Activated naive CD4-positive, alpha-beta T cell treated with anti-CD3 and anti-CD28 coated beads, Interleukin-2, amount 50 U/mL, for 16 hours (primary cell): ENCODE measurements at regions not wholly inside any gene's neighbourhood (a gene's known extent, or its start where the extent isn't known, plus 50 kb on each side); places are given as distances from the start of the nearest gene placed in this dataset.
"Not testable (repeated sequence)": the region's sequence is repeated elsewhere in the genome, so short reads cannot be mapped to it uniquely, and the experiment has no call there.

Experiments
- DNase-seq: peaks from one replicate; pipeline ENCODE4 v3.0.0-alpha.2; 2020

DNA sequence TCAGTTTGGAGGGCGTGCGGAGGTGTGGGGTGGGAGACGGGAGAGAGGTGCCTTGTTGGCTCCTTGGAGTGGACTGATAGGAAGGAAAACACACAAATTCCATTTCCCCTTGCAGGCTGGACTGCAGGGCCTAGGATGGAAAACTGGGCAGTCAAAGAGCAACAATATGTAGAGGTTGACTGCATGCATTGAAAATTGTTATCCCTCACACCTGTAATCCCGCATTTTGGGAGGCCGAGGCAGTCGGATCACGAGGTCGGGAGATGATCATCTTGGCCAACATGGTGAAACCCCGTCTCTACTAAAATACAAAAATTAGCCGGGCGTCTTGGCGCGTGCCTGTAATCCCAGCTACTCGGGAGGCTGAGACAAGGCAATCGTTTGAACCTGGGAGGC lies 128.2 kb downstream of the PPIAL4G start:
- DNase-seq = no peak

DNA sequence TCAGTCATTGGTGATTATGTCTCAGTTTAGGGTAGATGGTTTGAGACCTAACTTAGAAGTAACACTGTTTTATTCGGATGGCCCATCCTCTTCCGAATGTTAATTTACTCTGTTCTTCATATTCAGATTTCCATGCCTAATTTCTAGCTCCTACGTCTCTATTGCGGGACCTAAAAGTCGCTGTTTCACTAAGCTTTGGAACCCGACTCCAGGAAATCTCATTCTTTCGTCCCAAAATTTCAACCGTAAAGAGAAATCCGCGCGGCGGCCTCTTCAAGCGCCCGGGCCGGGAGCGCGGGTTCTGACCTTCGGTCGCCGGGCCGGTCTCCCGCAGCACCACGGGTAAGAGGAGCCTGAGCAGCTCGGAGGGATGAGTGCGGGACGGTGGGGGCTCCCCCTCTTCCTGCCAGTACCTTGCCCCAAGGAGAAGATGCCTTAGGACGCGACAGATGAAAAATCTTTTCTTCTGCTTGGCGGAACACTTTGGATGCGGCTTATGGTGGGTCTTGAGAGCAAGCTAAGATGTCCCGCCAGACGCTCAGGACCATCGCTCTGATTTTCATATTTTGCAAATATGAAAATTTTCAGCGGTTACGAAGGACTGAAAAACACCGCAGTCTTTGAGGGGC lies 128.7 kb downstream of the PPIAL4G start:
- DNase-seq = no peak

GRCh38 chr1:148353461-148354283 lies 129.4 kb downstream of the PPIAL4G start:
- no peak for DNase-seq

DNA sequence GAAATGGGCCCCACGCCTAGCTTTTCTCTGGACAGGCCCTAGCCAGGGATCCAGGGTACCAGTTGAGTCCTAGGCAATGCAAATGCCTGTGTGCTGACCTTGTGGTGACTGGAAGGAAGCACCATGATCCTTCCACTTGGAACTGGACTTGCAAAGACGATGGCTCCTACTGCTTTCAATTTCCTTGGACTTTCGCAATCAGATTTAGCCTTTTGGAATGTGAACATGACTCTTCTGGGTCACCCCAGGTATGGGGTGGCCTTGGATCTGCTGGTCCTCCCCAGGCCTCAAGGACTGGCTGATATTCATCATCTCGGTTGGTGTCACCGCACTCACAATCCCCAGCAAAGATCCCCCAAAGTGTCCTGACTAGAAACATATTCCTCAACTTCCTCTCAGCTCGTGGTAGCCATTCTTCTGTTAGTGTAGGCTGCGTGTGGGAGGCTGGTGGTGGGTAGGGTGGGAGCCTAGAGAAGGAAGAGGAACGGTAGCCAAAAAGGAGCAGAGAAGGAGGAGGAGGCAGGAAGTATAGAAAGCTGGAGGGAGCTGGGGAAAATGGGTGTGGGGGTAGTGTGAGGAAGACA lies 130.5 kb downstream of the PPIAL4G start:
- DNase-seq = no peak

DNA sequence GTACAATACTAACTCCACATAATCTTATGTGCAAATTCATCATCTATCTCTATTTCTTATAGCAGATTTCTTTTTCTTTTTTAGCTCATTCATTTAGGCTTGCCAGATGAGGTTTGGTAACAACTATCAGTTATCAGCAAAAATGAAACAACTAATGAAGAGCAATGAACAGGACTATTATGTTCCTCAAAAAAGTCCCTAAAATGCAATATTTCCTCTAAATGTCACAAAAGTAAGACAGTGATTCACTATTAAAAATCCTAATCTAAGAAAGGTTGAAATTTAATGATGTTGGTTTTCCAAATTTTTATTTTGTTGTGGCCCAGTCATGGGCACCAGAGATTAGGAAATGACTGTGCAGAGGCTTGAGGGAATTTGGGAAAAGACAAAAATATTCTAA lies 135.3 kb downstream of the PPIAL4G start:
- DNase-seq = no peak

DNA sequence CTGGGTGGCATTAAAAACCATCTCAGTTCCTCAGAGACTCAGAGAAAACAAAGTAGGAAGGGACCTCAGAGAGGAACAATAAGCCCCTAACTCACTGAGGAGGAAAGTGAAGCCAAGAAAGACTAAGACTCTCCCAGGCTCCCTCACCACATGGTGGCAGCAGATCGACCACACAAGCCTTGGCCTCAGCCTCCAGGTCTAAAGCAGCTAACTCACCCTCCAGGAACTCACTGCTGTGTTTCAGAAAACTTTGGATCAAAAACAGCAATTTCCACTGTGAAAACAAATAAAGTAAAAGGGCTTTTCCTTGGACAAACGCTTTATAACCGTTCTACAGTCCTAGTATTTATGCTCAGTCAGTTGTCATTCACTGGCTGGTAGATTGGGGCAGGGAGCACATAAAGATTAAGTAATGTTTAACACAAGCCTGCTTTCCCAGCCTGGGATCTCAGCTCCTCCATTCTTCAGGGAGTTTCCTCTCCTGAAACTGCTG lies 137.4 kb downstream of the PPIAL4G start:
- peak; percentile 25 for DNase-seq

DNA sequence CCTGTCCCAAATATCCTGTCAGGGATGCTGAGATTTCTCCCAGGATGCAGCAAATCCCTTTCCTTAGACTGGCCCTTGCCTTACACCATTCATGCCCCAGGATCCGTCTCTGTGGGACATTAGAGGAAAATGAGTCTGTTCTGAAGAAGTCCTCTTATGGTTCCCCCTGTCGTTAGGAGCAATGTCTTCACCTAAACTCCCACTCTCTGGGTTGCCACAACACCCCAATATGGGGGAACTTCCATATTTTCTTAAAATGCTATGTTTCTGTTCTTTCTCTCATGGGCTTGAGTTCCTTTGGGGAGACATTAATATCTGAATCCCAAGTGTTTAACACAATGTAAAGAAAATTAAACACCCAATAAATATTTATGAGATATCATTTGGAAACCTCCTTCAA lies 138.5 kb downstream of the PPIAL4G start:
- DNase-seq = not testable (repeated sequence)

GRCh38 chr1:148341729-148342128 lies 141.4 kb downstream of the PPIAL4G start:
- DNase-seq = not testable (repeated sequence)

DNA sequence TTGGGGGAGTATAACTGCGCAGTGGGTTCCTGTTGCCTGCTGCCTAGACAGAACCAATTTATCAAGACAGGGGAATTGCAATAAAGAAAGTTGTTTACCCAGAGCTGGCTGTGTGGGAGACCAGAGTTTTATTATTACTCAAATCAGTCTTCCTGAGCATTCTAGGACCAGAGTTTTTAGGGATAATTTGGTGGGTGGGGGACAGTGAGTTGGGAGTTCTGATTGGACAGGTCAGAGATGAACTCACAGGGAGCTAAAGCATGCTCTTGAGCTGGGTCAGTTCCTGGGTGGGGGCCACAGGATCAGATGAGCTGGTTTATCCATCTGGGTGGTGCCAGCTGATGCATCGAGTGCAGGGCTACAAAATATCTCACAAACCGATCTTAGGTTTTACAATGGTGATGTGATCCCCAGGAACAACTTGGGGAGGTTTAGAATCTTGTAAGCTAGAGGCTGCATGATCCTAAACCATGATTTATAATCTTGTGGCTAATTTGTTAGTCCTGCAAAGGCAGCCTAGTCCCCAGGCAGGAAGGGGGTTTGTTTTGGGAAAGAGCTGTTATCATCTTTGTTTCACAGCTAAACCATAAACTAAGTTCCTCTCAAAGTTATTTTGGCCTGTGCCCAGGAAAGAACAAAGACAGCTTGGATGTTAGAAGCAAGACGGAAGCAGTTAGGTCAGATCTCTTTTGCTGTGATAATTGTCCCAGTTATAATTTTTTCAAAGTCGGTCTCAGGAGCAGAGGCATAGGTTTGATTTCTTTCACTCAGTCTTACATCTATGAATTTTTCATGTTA lies 146.8 kb downstream of the PPIAL4G start:
- DNase-seq = not testable (repeated sequence)

GRCh38 chr1:148334339-148335130 lies 148.6 kb downstream of the PPIAL4G start:
- DNase-seq = peak; percentile 73

GRCh38 chr1:148333875-148334338 lies 149.2 kb downstream of the PPIAL4G start:
- no peak for DNase-seq

GRCh38 chr1:148328884-148329283 lies 154.2 kb downstream of the PPIAL4G start:
- DNase-seq = no peak

- DNase-seq = not testable (repeated sequence)
Measured at GRCh38 chr1:148325031-148325430, 158.1 kb downstream of the PPIAL4G start.

GRCh38 chr1:148324465-148324864 lies 158.6 kb downstream of the PPIAL4G start:
- not testable (repeated sequence) for DNase-seq

DNA sequence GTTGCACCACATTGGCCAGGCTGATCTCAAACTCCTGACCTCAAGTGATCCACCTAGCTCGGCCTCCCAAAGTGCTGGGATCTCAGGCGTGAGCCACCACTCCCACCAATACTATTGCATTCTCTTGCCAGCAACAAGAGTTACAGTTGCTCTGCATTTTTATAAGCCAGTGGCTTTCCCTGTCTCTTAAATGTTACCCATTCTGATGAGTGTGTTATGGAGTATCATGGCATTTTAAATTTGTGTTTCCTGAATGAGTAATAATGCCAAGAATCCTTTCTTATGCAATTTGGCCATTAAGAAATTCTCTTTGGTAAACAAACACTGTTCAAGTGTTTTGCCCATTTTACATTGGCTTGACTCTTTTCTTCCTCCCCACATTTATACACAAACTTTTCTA lies 163.0 kb downstream of the PPIAL4G start:
- not testable (repeated sequence) for DNase-seq

GRCh38 chr1:148318904-148319242 lies 164.2 kb downstream of the PPIAL4G start:
- no peak for DNase-seq

GRCh38 chr1:148318123-148318903 lies 164.8 kb downstream of the PPIAL4G start:
- DNase-seq = peak; percentile 36

- DNase-seq = no peak
Measured at GRCh38 chr1:148317288-148317985, 165.4 kb upstream of the NBPF11 start.

DNA sequence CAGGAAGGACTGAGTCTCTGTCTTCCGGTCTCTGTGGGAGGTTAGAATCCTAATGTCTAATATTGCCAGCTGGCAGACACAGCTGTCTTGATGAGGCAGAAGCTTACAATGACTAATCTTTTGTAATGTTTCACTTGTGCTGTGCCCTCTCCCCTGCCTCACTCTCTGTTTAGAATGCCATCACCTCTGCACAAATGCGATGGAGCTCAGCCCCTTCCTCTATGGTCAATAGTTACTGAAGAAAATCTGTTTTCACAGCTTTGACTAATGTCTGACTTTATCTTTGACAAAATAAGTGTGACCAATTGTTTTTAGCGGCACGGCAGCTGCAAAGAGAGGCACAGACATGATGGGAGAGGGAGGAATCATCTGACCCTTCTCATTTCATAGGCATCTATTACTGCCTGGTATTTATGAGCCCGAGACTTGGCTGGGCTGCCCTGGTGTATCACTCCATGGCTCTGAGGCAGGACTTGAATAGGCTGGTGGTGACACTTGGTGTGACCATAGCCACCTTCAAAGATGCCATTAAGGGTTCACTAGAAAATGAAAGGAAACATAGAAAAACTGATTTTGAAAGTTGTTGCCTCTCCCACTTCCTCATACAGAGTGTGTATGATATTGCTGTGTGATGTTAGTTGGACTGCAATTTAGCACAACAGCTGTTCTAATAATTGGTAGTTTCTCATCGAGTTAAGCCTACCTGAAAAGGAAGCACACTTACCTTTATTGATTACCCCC lies 163.2 kb upstream of the NBPF11 start:
- DNase-seq = no peak

- DNase-seq = no peak
Measured at GRCh38 chr1:148310807-148311206, 158.7 kb upstream of the NBPF11 start.
